Right lobe of liver (tissue), 6 donors: ENCODE measurements at regions not wholly inside any gene's neighbourhood (a gene's known extent, or its start where the extent isn't known, plus 50 kb on each side); places are given as distances from the start of the nearest gene placed in this dataset.
A peak's percentile ranks its signal among the peaks of the same experiment; 100 is the strongest.

Source experiments
- ATAC-seq, 4 donors: fragments of 200-7000 bp; cut with Tn5 transposase; one replicate each; pipeline ENCODE4 v1.9.1; 2020; ENCODE audit warnings: mild to moderate bottlenecking in 4 of 4, moderate library complexity in 4 of 4
- DNase-seq, 3 donors: peaks; one replicate each; pipeline ENCODE4 v3.0.0-alpha.2; 2020
- H3K27ac ChIP-seq, 3 donors: fragments of 200-600 bp; one replicate each; pipeline ENCODE4 v1.8.0; 2022
- H3K27me3 ChIP-seq, 2 donors: fragments of 200-600 bp; one replicate each; pipeline ENCODE4 v1.8.0; 2022
- H3K36me3 ChIP-seq, 4 donors: fragments of 200-600 bp; sonication (generic) in 1 of 4; one replicate each; pipeline versions ENCODE4 v1.5.1 to v1.8.0; 2017 to 2022; ENCODE audit warnings: control low read depth in 1 of 4
- H3K4me1 ChIP-seq, 4 donors: fragments of 200-600 bp; sonication (generic) in 1 of 4; one replicate each; pipeline versions ENCODE4 v1.5.1 to v1.8.0; 2017 to 2022; ENCODE audit warnings: control low read depth in 1 of 4
- H3K4me3 ChIP-seq, 3 donors: fragments of 200-600 bp; one replicate each; pipeline ENCODE4 v1.8.0; 2022
- H3K9me3 ChIP-seq, 4 donors: fragments of 200-600 bp; sonication (generic) in 1 of 4; one replicate each; pipeline versions ENCODE4 v1.5.1 to v1.8.0; 2017 to 2022; ENCODE audit warnings: control low read depth in 1 of 4
- CTCF ChIP-seq, 4 donors: fragments of 200-600 bp in 3 of 4; fragments of 450-650 bp in 1 of 4; IDR thresholded peaks; one replicate each; pipeline versions ENCODE4 v1.5.1 to v1.8.0; 2016 to 2022; ENCODE audit warnings: antibody characterized with exemption in 4 of 4, mild to moderate bottlenecking in 2 of 4
- POLR2A ChIP-seq: fragments of 450-650 bp; IDR thresholded peaks from one replicate; pipeline ENCODE4 v1.6.1; 2017; ENCODE audit warnings: antibody characterized with exemption, mild to moderate bottlenecking
- WGBS: methylation state at CpG from one replicate; pipeline ENCODE4 v1.1.6; 2018; ENCODE audit warnings: low coverage, low lambda C conversion rate; ENCODE audit not compliant: insufficient coverage; ENCODE audit errors: missing lambda C conversion rate; 5-methylcytosine and 5-hydroxymethylcytosine counted together
- intact Hi-C, 2 donors: fragments of 100-400 bp; cut with DNase I; formaldehyde crosslinking; loops; one replicate each; pipeline versions ENCODE4 v1.11.2 to v1.14.1; 2022
- donor health status: DM: no; HTN: yes; CAD: no.
- donor health status: DM: no; HTN: no; CAD: no.
- donor health status: DM: no; HTN: no; CAD: no.
- donor health status: DM: no; HTN: yes; CAD: no.
- donor health status: DM: no; HTN: yes; CAD: no.

GRCh38 chr1:30331415-30332065 is 391.8 kb downstream of the MATN1 start:
- WGBS: no CpG with 5 or more reads among the region's 8 CpGs
- intact Hi-C loops: no loop called here
- Histone ChIP-seq H3K27ac (no peak overlapping the region), H3K4me1 (no peaks in the 10 kb centered on the region), H3K9me3 (no peaks in the 10 kb centered on the region), H3K36me3 (no peaks in the 10 kb centered on the region), H3K27me3 (no peaks in the 10 kb centered on the region), H3K4me3 (no peak overlapping the region)
- TF ChIP-seq POLR2A (no peak), CTCF (IDR thresholded peaks at IDR 0.05) (no peak)
- no peak for DNase-seq
- ATAC-seq: no peak

- TF ChIP-seq POLR2A: no peak
- TF ChIP-seq CTCF (IDR thresholded peaks at IDR 0.05): no peak
- Histone ChIP-seq H3K36me3 (no peaks in the 10 kb centered on the region), H3K4me1 (no peaks in the 10 kb centered on the region), H3K9me3 (no peaks in the 10 kb centered on the region), H3K27me3 (no peaks in the 10 kb centered on the region), H3K4me3 (no peak overlapping the region), H3K27ac (no peak overlapping the region)
- DNase-seq (no peak), ATAC-seq (no peak)
- intact Hi-C loops: no loop called here
- WGBS: 47% methylated on average over 4 of the region's 7 CpGs
These were observed 392.7 kb downstream of the MATN1 start for GRCh38 chr1:30330644-30331043.

- no peaks in the 10 kb centered on the region for H3K4me1 ChIP-seq
- H3K27me3 ChIP-seq: no peaks in the 10 kb centered on the region
- H3K4me3 ChIP-seq: no peak overlapping the region
- ATAC-seq: no peak
- TF ChIP-seq POLR2A (no peak), CTCF (IDR thresholded peaks at IDR 0.05) (no peak)
- peak in 2 of 3 donors; percentile 31 to 40 for DNase-seq
- no peaks in the 10 kb centered on the region for H3K9me3 ChIP-seq
- 54% methylated on average over 7 of the region's 15 CpGs for WGBS
- H3K36me3 ChIP-seq: no peaks in the 10 kb centered on the region
- intact Hi-C loops: no loop called here
- H3K27ac ChIP-seq: no peak overlapping the region
These were observed 393.4 kb downstream of the MATN1 start for GRCh38 chr1:30329802-30330557.

GRCh38 chr1:30329263-30329753 is 394.1 kb downstream of the MATN1 start:
- Histone ChIP-seq H3K4me3 (no peak overlapping the region), H3K27me3 (no peaks in the 10 kb centered on the region), H3K36me3 (no peaks in the 10 kb centered on the region), H3K9me3 (no peaks in the 10 kb centered on the region), H3K4me1 (no peaks in the 10 kb centered on the region), H3K27ac (no peak overlapping the region)
- no peak for ATAC-seq
- TF ChIP-seq CTCF (IDR thresholded peaks at IDR 0.05): no peak
- no peak for TF ChIP-seq POLR2A
- WGBS: 81% methylated on average over 3 of the region's 12 CpGs
- peak in 1 of 3 donors; percentile 36 for DNase-seq
- intact Hi-C loops: no loop called here
